Body of pancreas (tissue), 4 donors: ENCODE measurements at regions not wholly inside any gene's neighbourhood (a gene's known extent, or its start where the extent isn't known, plus 50 kb on each side); places are given as distances from the start of the nearest gene placed in this dataset.

ENCODE experiments used
- ATAC-seq: fragments of 150-250 bp; one replicate; pipeline ENCODE4 v1.9.1; 2016
- DNase-seq, 4 donors: peaks; one replicate each; pipeline ENCODE4 v3.0.0-alpha.2; 2019
- H3K27ac ChIP-seq, 4 donors: fragments of 200-600 bp; sonication (generic); 1 replicate in 3 of 4; 2 replicates in 1 of 4; pipeline versions ENCODE4 v1.5.1 to v1.6.1; 2016 to 2019; ENCODE audit warnings: mild to moderate bottlenecking in 1 of 4, mixed read lengths in 1 of 4, moderate library complexity in 1 of 4
- H3K27me3 ChIP-seq, 2 donors: fragments of 200-600 bp; sonication (generic); one replicate each; pipeline ENCODE4 v1.6.0; 2016; ENCODE audit warnings: mild to moderate bottlenecking in 1 of 2
- H3K36me3 ChIP-seq, 2 donors: fragments of 200-600 bp; sonication (generic); replicated peaks in 1 of 2; 2 replicates each; pipeline ENCODE4 v1.5.1; 2016; ENCODE audit warnings: low read depth in 2 of 2; ENCODE audit not compliant: insufficient read depth in 1 of 2
- H3K4me1 ChIP-seq: fragments of 200-600 bp; sonication (generic); one replicate; pipeline ENCODE4 v1.6.0; 2016
- H3K4me3 ChIP-seq, 2 donors: fragments of 200-600 bp; sonication (generic); 1 replicate in 1 of 2; 2 replicates in 1 of 2; pipeline ENCODE4 v1.5.1; 2016 to 2019
- H3K9me3 ChIP-seq, 3 donors: fragments of 200-600 bp; sonication (generic); 1 replicate in 2 of 3; 2 replicates in 1 of 3; pipeline ENCODE4 v1.5.1; 2016
- CTCF ChIP-seq, 7 experiments: fragments of 450-650 bp in 4 of 7; fragments of 200-600 bp in 3 of 7; sonication (generic) in 3 of 7; IDR thresholded peaks; one replicate each; pipeline ENCODE4 v1.5.1; 2016 to 2019; ENCODE audit warnings: antibody characterized with exemption in 7 of 7
- POLR2A ChIP-seq, 3 donors: fragments of 450-650 bp; IDR thresholded peaks; one replicate each; pipeline ENCODE4 v1.6.1; 2016; ENCODE audit warnings: antibody characterized with exemption in 3 of 3, mild to moderate bottlenecking in 2 of 3
- WGBS, 2 donors: methylation state at CpG; one replicate each; pipeline ENCODE4 v1.1.5; 2017; 5-methylcytosine and 5-hydroxymethylcytosine counted together
- intact Hi-C: fragments of 100-400 bp; cut with DNase I; formaldehyde crosslinking; loops from one replicate; pipeline ENCODE4 v1.15.1; 2023

DNA sequence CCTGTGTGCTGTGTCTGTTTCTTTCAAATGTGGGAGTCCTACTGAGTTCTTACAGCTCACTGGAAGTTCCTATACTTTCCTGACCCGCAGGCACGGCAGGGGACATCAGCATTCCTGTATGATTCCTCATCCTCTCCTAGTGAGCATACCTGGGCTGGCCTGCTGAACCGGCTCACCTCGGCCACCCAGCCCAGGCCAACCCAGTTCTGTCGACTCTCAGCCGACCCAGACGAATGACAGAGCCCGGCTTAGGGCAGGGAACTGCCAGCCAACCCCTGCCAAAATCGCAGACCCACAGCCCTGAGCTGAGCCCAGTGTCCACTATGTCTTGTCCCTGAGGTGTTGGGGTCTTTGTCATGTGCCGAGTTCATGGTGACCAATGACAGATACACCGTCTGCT is 339.7 kb downstream of the BRD1 start:
- Histone ChIP-seq H3K9me3 (no peaks in the 10 kb centered on the region), H3K4me1 (no peaks in the 10 kb centered on the region), H3K27ac (no peak overlapping the region), H3K36me3 (no peaks in the 10 kb centered on the region), H3K4me3 (no peak overlapping the region), H3K27me3 (no peaks in the 10 kb centered on the region)
- TF ChIP-seq CTCF (IDR thresholded peaks at IDR 0.05) (no peak), POLR2A (IDR thresholded peaks at IDR 0.05) (no peak)
- ATAC-seq (peak; percentile 47), DNase-seq (peak in 2 of 4 donors; percentile 19 to 29)
- 20 to 25% methylated on average over 8 to 11 of the region's 11 CpGs for WGBS, 2 donors
- intact Hi-C loops = no loop called here

DNA sequence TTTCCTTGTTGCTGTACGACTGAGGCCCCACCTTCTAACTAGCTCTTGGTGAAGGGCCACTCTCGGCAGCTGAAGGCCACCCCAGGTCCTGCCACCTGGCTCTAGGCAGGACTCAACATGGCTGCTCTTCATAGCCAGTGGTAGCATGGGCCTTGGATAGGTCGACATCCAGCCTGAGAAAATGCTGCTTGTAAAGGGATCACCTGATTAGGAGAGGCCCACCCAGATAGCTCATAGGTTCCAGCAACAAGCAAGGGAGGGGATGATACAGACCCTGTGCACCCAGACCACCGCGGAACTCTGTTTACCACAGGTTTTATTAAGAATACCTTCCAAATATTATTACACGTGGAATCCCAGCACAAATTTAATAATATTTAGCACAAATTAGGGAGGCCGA is 341.4 kb downstream of the BRD1 start:
- no peaks in the 10 kb centered on the region for H3K9me3 ChIP-seq
- no peaks in the 10 kb centered on the region for H3K4me1 ChIP-seq
- 77 to 79% methylated on average over 7 of the region's 7 CpGs for WGBS, 2 donors
- TF ChIP-seq POLR2A (IDR thresholded peaks at IDR 0.05) (no peak), CTCF (IDR thresholded peaks at IDR 0.05) (no peak)
- intact Hi-C loops = no loop called here
- ATAC-seq (no peak), DNase-seq (no peak)
- H3K27me3 ChIP-seq = peaks cover 0 to 5% of the 10 kb centered on the region in 2 donors
- H3K27ac ChIP-seq = no peak overlapping the region
- no peaks in the 10 kb centered on the region for H3K36me3 ChIP-seq
- H3K4me3 ChIP-seq = no peak overlapping the region

- ATAC-seq = no peak
- 48 to 64% methylated on average over 5 to 6 of the region's 6 CpGs for WGBS, 2 donors
- Histone ChIP-seq H3K4me1 (no peaks in the 10 kb centered on the region), H3K9me3 (no peaks in the 10 kb centered on the region), H3K4me3 (no peak overlapping the region), H3K36me3 (no peaks in the 10 kb centered on the region), H3K27me3 (peaks cover 0 to 5% of the 10 kb centered on the region in 2 donors), H3K27ac (no peak overlapping the region)
- no peak for DNase-seq
- intact Hi-C loops = no loop called here
- TF ChIP-seq POLR2A (IDR thresholded peaks at IDR 0.05) = no peak
- no peak for TF ChIP-seq CTCF (IDR thresholded peaks at IDR 0.05)
Measured at GRCh38 chr22:49483946-49484345, 343.7 kb downstream of the BRD1 start.

DNA sequence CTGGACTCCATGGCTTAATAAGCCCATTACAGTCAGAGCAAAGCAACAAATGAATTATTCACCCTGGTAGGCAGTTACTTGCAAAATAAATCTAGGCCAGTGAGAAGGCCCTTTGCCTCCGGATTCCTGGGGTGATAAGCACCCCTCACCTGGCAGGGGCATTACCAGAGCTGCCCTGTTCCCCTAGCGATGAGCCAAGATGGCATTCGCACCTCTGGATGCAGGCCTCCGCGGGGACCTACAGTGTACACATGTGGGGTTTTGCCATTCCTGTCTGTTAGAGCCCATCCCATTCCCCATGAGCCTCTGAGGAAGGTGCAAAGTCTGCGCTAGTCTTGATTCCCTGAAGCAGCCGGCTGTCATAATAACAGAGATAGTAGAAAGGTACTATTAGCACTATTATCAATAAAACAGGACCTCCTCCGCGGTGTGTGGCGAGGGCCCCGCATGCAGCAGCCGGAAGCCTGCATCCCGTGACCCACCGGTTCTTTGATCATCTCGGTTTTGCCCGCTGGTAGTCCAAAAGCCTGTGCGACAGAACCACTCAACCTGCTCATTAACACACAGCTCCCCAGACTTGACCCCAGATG is 344.3 kb downstream of the BRD1 start:
- Histone ChIP-seq H3K27me3 (peaks cover 0 to 5% of the 10 kb centered on the region in 2 donors), H3K27ac (no peak overlapping the region), H3K36me3 (no peaks in the 10 kb centered on the region), H3K9me3 (no peaks in the 10 kb centered on the region), H3K4me3 (no peak overlapping the region), H3K4me1 (no peaks in the 10 kb centered on the region)
- no peak for DNase-seq
- intact Hi-C loops = no loop called here
- WGBS, 2 donors = 81 to 85% methylated on average over 17 of the region's 17 CpGs
- ATAC-seq = no peak
- TF ChIP-seq CTCF (IDR thresholded peaks at IDR 0.05) (no peak), POLR2A (IDR thresholded peaks at IDR 0.05) (no peak)

GRCh38 chr22:49482811-49483210 is 344.9 kb downstream of the BRD1 start:
- Histone ChIP-seq H3K36me3 (no peaks in the 10 kb centered on the region), H3K27ac (no peak overlapping the region), H3K4me1 (no peaks in the 10 kb centered on the region), H3K27me3 (peaks cover 0 to 5% of the 10 kb centered on the region in 2 donors), H3K4me3 (no peak overlapping the region), H3K9me3 (no peaks in the 10 kb centered on the region)
- 66 to 67% methylated on average over 13 of the region's 13 CpGs for WGBS, 2 donors
- ATAC-seq (no peak), DNase-seq (no peak)
- TF ChIP-seq POLR2A (IDR thresholded peaks at IDR 0.05) = no peak
- TF ChIP-seq CTCF (IDR thresholded peaks at IDR 0.05) = no peak
- intact Hi-C loops = no loop called here
